ENCODE measurements at regions not wholly inside any gene's neighbourhood (a gene's known extent, or its start where the extent isn't known, plus 50 kb on each side); places are given as distances from the start of the nearest gene placed in this dataset.

GRCh38 chr15:93179072-93179471, 90.1 kb upstream of the RGMA start:
- no peak for TF ChIP-seq CTCF (IDR thresholded peaks at IDR 0.05; ENCODE audit: borderline replicate concordance, extremely low read depth, low read length, poor library complexity, severe bottlenecking)
- TF ChIP-seq EZH2 (IDR thresholded peaks at IDR 0.05; ENCODE audit: borderline replicate concordance, low read depth, low read length, severe bottlenecking), result no peak
